HepG2 (cell line): ENCODE measurements at regions not wholly inside any gene's neighbourhood (a gene's known extent, or its start where the extent isn't known, plus 50 kb on each side); places are given as distances from the start of the nearest gene placed in this dataset.

ENCODE experiments used
- ATAC-seq: fragments of 200-7000 bp; cut with Tn5 transposase; 3 replicates; pipeline ENCODE4 v1.9.1; 2020; ENCODE audit warnings: mild to moderate bottlenecking, moderate library complexity
- BruUV-seq: library from RNA; stranded (reverse); fragments of 400-500 nt; replicated peaks from 2 replicates; lab custom pipeline; 2021; lab: Mats Ljungman, UMichigan
- CTCF ChIA-PET: fragments of 300-600 bp; formaldehyde crosslinking; extraction: SDS; loops from one replicate; lab custom pipeline; 2021; ENCODE audit warnings: low total read pairs, inconsistent platforms, low intra/inter-chr PET ratio; lab: Yijun Ruan, JAX
- POLR2A ChIA-PET: fragments of 350-600 bp; sonication (Branson Sonifier 250); formaldehyde crosslinking; loops from one replicate; lab custom pipeline; 2020; ENCODE audit warnings: antibody characterized with exemption, inconsistent platforms; lab: Yijun Ruan, JAX
- DNase-seq: peaks from one replicate; pipeline ENCODE4 v3.0.0-alpha.2; 2015; ENCODE audit warnings: low spot score
- FAIRE-seq: peaks from 3 replicates; lab custom pipeline; 2011; peaks lifted over from hg19 to GRCh38; lab: Jason Lieb, UNC
- H2AFZ ChIP-seq: one replicate; pipeline ENCODE4 v1.6.1; 2011; ENCODE audit warnings: low read length, inconsistent platforms
- H3K27ac ChIP-seq: fragments of 300-600 bp; 3 replicates; pipeline ENCODE4 v1.8.0; 2011; ENCODE audit warnings: mixed run types, mild to moderate bottlenecking, mixed read lengths, low read length, inconsistent platforms; ENCODE audit not compliant: insufficient read depth; ENCODE audit errors: extremely low read length
- H3K27me3 ChIP-seq, 2 experiments: fragments of 200-600 bp in 1 of 2; 2 replicates in 1 of 2; 3 replicates in 1 of 2; pipeline versions ENCODE4 v1.6.0 to v1.8.0; 2011; ENCODE audit warnings: low read length in 2 of 2, mild to moderate bottlenecking in 2 of 2, moderate library complexity in 2 of 2, inconsistent platforms in 1 of 2; ENCODE audit not compliant: insufficient read depth in 2 of 2, control insufficient read depth in 1 of 2
- H3K36me3 ChIP-seq, 2 experiments: fragments of 200-600 bp in 1 of 2; replicated peaks in 1 of 2; 2 replicates in 1 of 2; 3 replicates in 1 of 2; pipeline versions ENCODE4 v1.5.1 to v1.8.0; 2011; ENCODE audit warnings: low read length in 2 of 2, inconsistent platforms in 1 of 2; ENCODE audit not compliant: insufficient read depth in 2 of 2, control insufficient read depth in 1 of 2
- H3K4me1 ChIP-seq: 2 replicates; pipeline ENCODE4 v1.5.1; 2012; ENCODE audit warnings: low read length, inconsistent platforms; ENCODE audit not compliant: insufficient read depth
- H3K4me2 ChIP-seq: 2 replicates; pipeline ENCODE4 v1.6.0; 2011; ENCODE audit warnings: low read depth, low read length, inconsistent platforms
- H3K4me3 ChIP-seq, 3 experiments: fragments of 200-600 bp in 1 of 3; sonication (generic), shearing (Covaris generic) in 1 of 3; replicated peaks in 1 of 3; 2 replicates each; pipeline ENCODE4 v1.5.1; 2011 to 2016; ENCODE audit warnings: low read length in 3 of 3, inconsistent platforms in 2 of 3, low read depth in 2 of 3, mild to moderate bottlenecking in 2 of 3, control low read depth in 1 of 3, mixed read lengths in 1 of 3; ENCODE audit not compliant: insufficient read depth in 1 of 3
- H3K79me2 ChIP-seq: one replicate; pipeline ENCODE4 v1.6.1; 2011; ENCODE audit warnings: low read length, inconsistent platforms; ENCODE audit not compliant: insufficient read depth
- H3K9ac ChIP-seq: 2 replicates; pipeline ENCODE4 v1.6.0; 2011; ENCODE audit warnings: mild to moderate bottlenecking, low read depth, low read length, inconsistent platforms; ENCODE audit not compliant: insufficient read depth
- H3K9me3 ChIP-seq: 2 replicates; pipeline ENCODE4 v1.5.1; 2012; ENCODE audit warnings: mild to moderate bottlenecking, low read length
- H4K20me1 ChIP-seq: 2 replicates; pipeline ENCODE4 v1.6.0; 2011; ENCODE audit warnings: inconsistent platforms, mild to moderate bottlenecking, low read length, moderate library complexity; ENCODE audit not compliant: insufficient read depth
- ATF1 ChIP-seq: IDR thresholded peaks from 2 replicates; pipeline ENCODE4 v1.6.1; 2016; ENCODE audit warnings: mild to moderate bottlenecking, control low read depth
- ERF ChIP-seq: IDR thresholded peaks from 2 replicates; pipeline ENCODE4 v1.6.1; 2018; ENCODE audit warnings: missing biosample characterization, missing genetic modification reagents
- GZF1 ChIP-seq: sonication (generic); formaldehyde crosslinking; IDR thresholded peaks from 2 replicates; pipeline ENCODE4 v1.5.1; 2020; ENCODE audit warnings: mild to moderate bottlenecking, missing genetic modification reagents
- NCOA2 ChIP-seq: sonication (generic); formaldehyde crosslinking; IDR thresholded peaks from 2 replicates; pipeline ENCODE4 v1.8.0; 2022; ENCODE audit warnings: inconsistent platforms
- NFE2L1 ChIP-seq: sonication (generic); formaldehyde crosslinking; IDR thresholded peaks from 2 replicates; pipeline ENCODE4 v1.4.0; 2020; ENCODE audit warnings: missing genetic modification reagents, mild to moderate bottlenecking, borderline replicate concordance
- PLRG1 ChIP-seq: fragments of 450-650 bp; conservative IDR thresholded peaks from 2 replicates; pipeline ENCODE4 v1.6.1; 2016
- SNRNP70 ChIP-seq: fragments of 200-400 bp; formaldehyde crosslinking; IDR thresholded peaks from 2 replicates; pipeline ENCODE4 v1.6.1; 2017; ENCODE audit warnings: mild to moderate bottlenecking, low read depth, low read length, moderate library complexity
- SRF ChIP-seq: IDR thresholded peaks from 2 replicates; pipeline ENCODE4 v1.6.1; 2011; ENCODE audit warnings: mild to moderate bottlenecking, low read depth, low read length, moderate library complexity
- TBX2 ChIP-seq: sonication (generic); formaldehyde crosslinking; IDR thresholded peaks from 2 replicates; pipeline ENCODE4 v1.5.0; 2020; ENCODE audit warnings: missing genetic modification reagents, mild to moderate bottlenecking, borderline replicate concordance
- XBP1 ChIP-seq: sonication (generic); formaldehyde crosslinking; IDR thresholded peaks from 2 replicates; pipeline ENCODE4 v1.5.0; 2020; ENCODE audit warnings: missing genetic modification reagents
- ZFAT ChIP-seq: sonication (generic); formaldehyde crosslinking; conservative IDR thresholded peaks from 2 replicates; pipeline ENCODE4 v1.8.1; 2023; ENCODE audit warnings: missing genetic modification reagents, inconsistent platforms
- ZNF3 ChIP-seq: IDR thresholded peaks from 2 replicates; pipeline ENCODE4 v1.7.0; 2017; ENCODE audit warnings: inconsistent platforms
- ZNF362 ChIP-seq: sonication (generic); formaldehyde crosslinking; IDR thresholded peaks from 2 replicates; pipeline ENCODE4 v1.4.0; 2020; ENCODE audit warnings: missing genetic modification reagents, mild to moderate bottlenecking, borderline replicate concordance
- ZNF619 ChIP-seq: sonication (generic); formaldehyde crosslinking; IDR thresholded peaks from 2 replicates; pipeline ENCODE4 v1.4.0; 2020; ENCODE audit warnings: mild to moderate bottlenecking, missing genetic modification reagents
- ZNF75D ChIP-seq: sonication (generic); formaldehyde crosslinking; IDR thresholded peaks from 2 replicates; pipeline ENCODE4 v1.8.1; 2023; ENCODE audit warnings: missing genetic modification reagents, mild to moderate bottlenecking, borderline replicate concordance
- ZNF772 ChIP-seq: sonication (generic); formaldehyde crosslinking; IDR thresholded peaks from 2 replicates; pipeline ENCODE4 v1.5.0; 2020; ENCODE audit warnings: mild to moderate bottlenecking, missing genetic modification reagents
- WGBS: methylation state at CpG from one replicate; pipeline ENCODE4 v1.1.6; 2017; ENCODE audit warnings: low lambda C conversion rate; 5-methylcytosine and 5-hydroxymethylcytosine counted together
- in situ Hi-C: cut with HindIII; loops from 2 replicates; pipeline ENCODE4 v1.10.0; 2017; ENCODE audit warnings: low pct_unique_long_range_greater_than_20kb; ENCODE audit not compliant: extremely low pct_ligation_motif_present
- intact Hi-C: fragments of 100-400 bp; cut with micrococcal nuclease; formaldehyde crosslinking; loops from one replicate; pipeline ENCODE4 v1.10.0; 2022; ENCODE audit not compliant: unreplicated experiment
- TF ChIP-seq, protein P1 (sequence below): IDR thresholded peaks from 2 replicates; pipeline ENCODE4 v1.6.1; 2016; ENCODE audit warnings: mild to moderate bottlenecking

DNA sequence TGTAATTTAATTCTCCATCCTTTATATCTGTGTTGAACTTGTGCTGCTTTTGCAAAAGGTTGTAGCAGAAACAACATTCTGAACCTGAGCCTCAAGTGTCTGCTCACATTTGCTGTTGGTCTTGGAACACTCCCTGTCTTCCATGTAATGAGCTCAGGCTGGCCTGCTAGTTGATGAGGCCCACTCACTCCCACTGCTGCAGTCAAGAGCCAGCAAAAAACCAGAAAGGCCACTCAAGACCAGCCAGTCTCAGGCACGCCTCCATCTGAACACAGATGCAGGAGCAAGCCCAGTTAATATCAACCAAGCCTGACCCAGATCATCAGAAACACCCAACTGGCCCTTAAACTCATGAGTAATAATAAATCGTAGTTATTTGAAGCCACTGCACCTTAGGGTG is 342.2 kb upstream of the NFIA start:
- BruUV-seq, result no TSS peak
- CTCF ChIA-PET, result no interaction called here
- H3K9ac ChIP-seq, result no peak overlapping the region
- no peak overlapping the region for H2AFZ ChIP-seq
- no peaks in the 10 kb centered on the region for H3K9me3 ChIP-seq
- DNase-seq, result no peak
- H3K27me3 ChIP-seq, result no peaks in the 10 kb centered on the region
- H4K20me1 ChIP-seq, result no peaks in the 10 kb centered on the region
- intact Hi-C loops (no loop called here), in situ Hi-C loops (no loop called here)
- no peaks in the 10 kb centered on the region for H3K4me1 ChIP-seq
- no peak for FAIRE-seq
- WGBS, result 0% methylated on average over 1 of the region's 2 CpGs
- no peaks in the 10 kb centered on the region for H3K79me2 ChIP-seq
- no peaks in the 10 kb centered on the region for H3K36me3 ChIP-seq
- H3K4me2 ChIP-seq, result no peak overlapping the region
- no peak for ATAC-seq
- TF ChIP-seq NFE2L1 (CRISPR knock-in tag), result no peak
- TF ChIP-seq ZFAT (CRISPR knock-in tag), result no peak
- TF ChIP-seq ZNF362 (CRISPR knock-in tag), result no peak
- TF ChIP-seq SNRNP70, result no peak
- TF ChIP-seq SRF, result no peak
- TF ChIP-seq ZNF772, result no peak
- no peak for TF ChIP-seq NCOA2 (CRISPR knock-in tag)
- no peak for TF ChIP-seq ZNF619 (CRISPR knock-in tag)
- TF ChIP-seq ZNF75D (CRISPR knock-in tag), result no peak
- no peak for TF ChIP-seq ERF
- no peak overlapping the region for H3K4me3 ChIP-seq
- no peak overlapping the region for H3K27ac ChIP-seq
- POLR2A ChIA-PET, result no interaction called here

- Histone ChIP-seq H3K4me3 (no peak overlapping the region), H3K27me3 (no peaks in the 10 kb centered on the region), H3K27ac (no peak overlapping the region), H3K4me2 (no peak overlapping the region), H3K9me3 (no peaks in the 10 kb centered on the region), H4K20me1 (no peaks in the 10 kb centered on the region), H2AFZ (no peak overlapping the region), H3K9ac (no peak overlapping the region), H3K79me2 (no peaks in the 10 kb centered on the region), H3K36me3 (no peaks in the 10 kb centered on the region), H3K4me1 (no peaks in the 10 kb centered on the region)
- ChIA-PET POLR2A (no interaction called here), CTCF (no interaction called here)
- FAIRE-seq (no peak), DNase-seq (no peak), ATAC-seq (no peak)
- no TSS peak for BruUV-seq
- in situ Hi-C loops, result no loop called here
- intact Hi-C loops, result no loop called here
- TF ChIP-seq ZNF3 (no peak), PLRG1 (no peak), TBX2 (CRISPR knock-in tag) (no peak), XBP1 (CRISPR knock-in tag) (no peak), ATF1 (CRISPR knock-in tag) (no peak), GZF1 (CRISPR knock-in tag) (no peak)
- TF ChIP-seq, protein P1, sequence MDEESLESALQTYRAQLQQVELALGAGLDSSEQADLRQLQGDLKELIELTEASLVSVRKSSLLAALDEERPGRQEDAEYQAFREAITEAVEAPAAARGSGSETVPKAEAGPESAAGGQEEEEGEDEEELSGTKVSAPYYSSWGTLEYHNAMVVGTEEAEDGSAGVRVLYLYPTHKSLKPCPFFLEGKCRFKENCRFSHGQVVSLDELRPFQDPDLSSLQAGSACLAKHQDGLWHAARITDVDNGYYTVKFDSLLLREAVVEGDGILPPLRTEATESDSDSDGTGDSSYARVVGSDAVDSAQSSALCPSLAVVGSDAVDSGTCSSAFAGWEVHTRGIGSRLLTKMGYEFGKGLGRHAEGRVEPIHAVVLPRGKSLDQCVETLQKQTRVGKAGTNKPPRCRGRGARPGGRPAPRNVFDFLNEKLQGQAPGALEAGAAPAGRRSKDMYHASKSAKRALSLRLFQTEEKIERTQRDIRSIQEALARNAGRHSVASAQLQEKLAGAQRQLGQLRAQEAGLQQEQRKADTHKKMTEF (CRISPR knock-in tag), result no peak
These were observed 342.6 kb upstream of the NFIA start for GRCh38 chr1:60739729-60740128.
